Liver (tissue), 8 donors: ENCODE measurements at regions not wholly inside any gene's neighbourhood (a gene's known extent, or its start where the extent isn't known, plus 50 kb on each side); places are given as distances from the start of the nearest gene placed in this dataset.

Experiments
- DNase-seq: peaks from one replicate; pipeline ENCODE4 v3.0.0-alpha.2; 2017; ENCODE audit warnings: low spot score
- H3K27ac ChIP-seq, 2 donors: one replicate each; pipeline ENCODE4 v1.7.0; 2013; ENCODE audit warnings: inconsistent platforms in 2 of 2, low read length in 2 of 2, control low read depth in 1 of 2, low read depth in 1 of 2, mild to moderate bottlenecking in 1 of 2
- H3K27me3 ChIP-seq, 4 donors: one replicate each; pipeline versions ENCODE4 v1.6.1 to v1.7.0; 2013; ENCODE audit warnings: low read length in 3 of 4, inconsistent platforms in 1 of 4, mild to moderate bottlenecking in 1 of 4, moderate library complexity in 1 of 4; ENCODE audit not compliant: control insufficient read depth in 4 of 4, insufficient read depth in 4 of 4
- H3K36me3 ChIP-seq, 4 donors: one replicate each; pipeline versions ENCODE4 v1.6.1 to v1.7.0; 2013; ENCODE audit warnings: low read length in 3 of 4, mild to moderate bottlenecking in 3 of 4, low read depth in 1 of 4, moderate library complexity in 1 of 4; ENCODE audit not compliant: control insufficient read depth in 4 of 4, insufficient read depth in 3 of 4
- H3K4me1 ChIP-seq, 4 donors: one replicate each; pipeline versions ENCODE4 v1.6.1 to v1.7.0; 2013; ENCODE audit warnings: low read length in 3 of 4, mild to moderate bottlenecking in 3 of 4, moderate library complexity in 1 of 4; ENCODE audit not compliant: control insufficient read depth in 4 of 4, insufficient read depth in 4 of 4
- H3K4me3 ChIP-seq, 3 donors: one replicate each; pipeline versions ENCODE4 v1.6.1 to v1.7.0; 2013; ENCODE audit warnings: low read length in 3 of 3, control low read depth in 1 of 3, low read depth in 1 of 3, mild to moderate bottlenecking in 1 of 3
- H3K9ac ChIP-seq, 2 donors: one replicate each; pipeline ENCODE4 v1.7.0; 2013; ENCODE audit warnings: low read length in 2 of 2, mild to moderate bottlenecking in 2 of 2, moderate library complexity in 2 of 2, control low read depth in 1 of 2, low read depth in 1 of 2
- H3K9me3 ChIP-seq, 4 donors: one replicate each; pipeline versions ENCODE4 v1.6.1 to v1.7.0; 2013; ENCODE audit warnings: low read length in 3 of 4; ENCODE audit not compliant: control insufficient read depth in 4 of 4
- ATF3 ChIP-seq: IDR thresholded peaks from 2 replicates; pipeline ENCODE4 v1.6.1; 2016; ENCODE audit warnings: antibody characterized with exemption
- CTCF ChIP-seq: fragments of 150-350 bp; IDR thresholded peaks from 2 replicates; pipeline ENCODE4 v1.5.1; 2017; ENCODE audit warnings: improper control_type of control experiment, low read depth, low read length; ENCODE audit not compliant: missing input control
- EGR1 ChIP-seq, 2 donors: IDR thresholded peaks; 2 replicates each; pipeline ENCODE4 v1.6.1; 2016 to 2018; ENCODE audit warnings: antibody characterized with exemption in 2 of 2, low read depth in 2 of 2
- FOXA1 ChIP-seq: IDR thresholded peaks from 2 replicates; pipeline ENCODE4 v1.6.1; 2016; ENCODE audit warnings: antibody characterized with exemption
- FOXA2 ChIP-seq: IDR thresholded peaks from 2 replicates; pipeline ENCODE4 v1.6.1; 2016; ENCODE audit warnings: antibody characterized with exemption
- GABPA ChIP-seq, 2 donors: IDR thresholded peaks in 1 of 2; conservative IDR thresholded peaks in 1 of 2; 2 replicates each; pipeline ENCODE4 v1.6.1; 2016; ENCODE audit warnings: antibody characterized with exemption in 2 of 2, mild to moderate bottlenecking in 1 of 2, moderate library complexity in 1 of 2
- HNF4A ChIP-seq, 2 donors: conservative IDR thresholded peaks; 2 replicates each; pipeline ENCODE4 v1.6.1; 2016; ENCODE audit warnings: antibody characterized with exemption in 2 of 2, mild to moderate bottlenecking in 2 of 2
- HNF4G ChIP-seq: IDR thresholded peaks from 2 replicates; pipeline ENCODE4 v1.6.1; 2016; ENCODE audit warnings: antibody characterized with exemption
- JUND ChIP-seq, 2 donors: IDR thresholded peaks; 2 replicates each; pipeline ENCODE4 v1.6.1; 2016; ENCODE audit warnings: antibody characterized with exemption in 2 of 2
- NR2F2 ChIP-seq: IDR thresholded peaks from 2 replicates; pipeline ENCODE4 v1.6.1; 2016; ENCODE audit warnings: antibody characterized with exemption
- RAD21 ChIP-seq, 2 donors: IDR thresholded peaks; 2 replicates each; pipeline ENCODE4 v1.6.1; 2016; ENCODE audit warnings: antibody characterized with exemption in 2 of 2, mild to moderate bottlenecking in 2 of 2
- REST ChIP-seq: IDR thresholded peaks from 2 replicates; pipeline ENCODE4 v1.6.1; 2016; ENCODE audit warnings: antibody characterized with exemption, mild to moderate bottlenecking
- RXRA ChIP-seq, 2 donors: IDR thresholded peaks; 2 replicates each; pipeline ENCODE4 v1.6.1; 2017 to 2018; ENCODE audit warnings: antibody characterized with exemption in 2 of 2, mild to moderate bottlenecking in 1 of 2
- SP1 ChIP-seq: IDR thresholded peaks from 2 replicates; pipeline ENCODE4 v1.6.1; 2018; ENCODE audit warnings: antibody characterized with exemption, mild to moderate bottlenecking
- TAF1 ChIP-seq: conservative IDR thresholded peaks from 2 replicates; pipeline ENCODE4 v1.6.1; 2016; ENCODE audit warnings: antibody characterized with exemption, mild to moderate bottlenecking
- YY1 ChIP-seq: IDR thresholded peaks from 2 replicates; pipeline ENCODE4 v1.6.1; 2016; ENCODE audit warnings: antibody characterized with exemption, mild to moderate bottlenecking
- WGBS: extraction: QIAGEN DNeasy Blood & Tissue Kit; methylation state at CpG from one replicate; pipeline ENCODE4 v1.1.7; 2013; 5-methylcytosine and 5-hydroxymethylcytosine counted together
- TF ChIP-seq, protein P1 (sequence below): IDR thresholded peaks from 2 replicates; pipeline ENCODE4 v1.6.1; 2016; ENCODE audit warnings: antibody characterized with exemption
- TF ChIP-seq, protein P2 (sequence below): IDR thresholded peaks from 2 replicates; pipeline ENCODE4 v1.6.1; 2016; ENCODE audit warnings: antibody characterized with exemption
- donor health status: healthy.
- donor health status: healthy.
- donor health status: healthy.
- donor health status: healthy.
- donor health status: healthy.

DNA sequence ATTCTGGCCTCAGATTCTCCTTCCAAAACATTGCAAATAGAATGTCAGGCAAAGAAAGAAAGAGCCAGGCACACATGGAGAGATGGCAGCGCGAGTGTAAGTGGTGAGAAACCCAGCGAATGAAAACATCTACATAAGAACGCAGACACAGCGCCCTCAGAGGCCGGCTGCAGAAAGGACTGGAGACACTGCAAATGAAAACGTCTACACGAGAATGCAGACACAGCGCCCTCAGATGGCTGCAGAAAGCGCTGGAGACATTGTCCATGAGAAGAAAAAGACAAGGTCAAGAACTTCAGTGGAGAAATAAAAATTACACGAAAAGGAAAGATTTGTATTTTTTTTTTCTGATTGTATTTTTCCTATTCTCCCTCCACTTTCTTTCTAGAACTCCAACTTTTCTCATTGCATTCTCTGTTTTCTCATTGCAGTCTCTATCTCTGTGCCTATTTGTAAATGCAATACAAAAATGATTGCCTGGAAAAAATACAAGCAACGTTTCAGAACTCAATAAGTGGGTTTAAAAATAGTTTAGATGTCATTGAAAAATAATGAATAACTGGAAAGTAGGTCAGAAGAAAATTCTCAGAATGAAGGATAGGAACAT, 117.9 kb upstream of the LPCAT1 start:
- Histone ChIP-seq H3K9me3 (no peaks in the 10 kb centered on the region), H3K4me3 (no peak overlapping the region), H3K36me3 (no peaks in the 10 kb centered on the region), H3K27ac (no peak overlapping the region), H3K9ac (no peak overlapping the region), H3K4me1 (peaks cover 0 to 8% (median 1%) of the 10 kb centered on the region in 4 donors), H3K27me3 (peaks cover 0 to 4% (median 2%) of the 10 kb centered on the region in 4 donors)
- DNase-seq: peak; percentile 58
- 3% methylated on average over 12 of the region's 12 CpGs for WGBS
- TF ChIP-seq HNF4A (conservative IDR thresholded peaks at IDR 0.05): peak in 1 of 2 donors; percentile 40
- TF ChIP-seq JUND (IDR thresholded peaks at IDR 0.05): peak in 1 of 2 donors; percentile 35
- TF ChIP-seq YY1: peak; percentile 16
- no peak for TF ChIP-seq SP1
- TF ChIP-seq, protein P1, sequence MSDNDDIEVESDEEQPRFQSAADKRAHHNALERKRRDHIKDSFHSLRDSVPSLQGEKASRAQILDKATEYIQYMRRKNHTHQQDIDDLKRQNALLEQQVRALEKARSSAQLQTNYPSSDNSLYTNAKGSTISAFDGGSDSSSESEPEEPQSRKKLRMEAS: no peak
- no peak for TF ChIP-seq ATF3
- peak; percentile 85 to 90 for TF ChIP-seq RAD21 (IDR thresholded peaks at IDR 0.05)
- TF ChIP-seq TAF1: no peak
- TF ChIP-seq GABPA (IDR thresholded peaks at IDR 0.05 in 1 of 2, conservative IDR thresholded peaks at IDR 0.05 in 1 of 2): no peak
- TF ChIP-seq, protein P2, sequence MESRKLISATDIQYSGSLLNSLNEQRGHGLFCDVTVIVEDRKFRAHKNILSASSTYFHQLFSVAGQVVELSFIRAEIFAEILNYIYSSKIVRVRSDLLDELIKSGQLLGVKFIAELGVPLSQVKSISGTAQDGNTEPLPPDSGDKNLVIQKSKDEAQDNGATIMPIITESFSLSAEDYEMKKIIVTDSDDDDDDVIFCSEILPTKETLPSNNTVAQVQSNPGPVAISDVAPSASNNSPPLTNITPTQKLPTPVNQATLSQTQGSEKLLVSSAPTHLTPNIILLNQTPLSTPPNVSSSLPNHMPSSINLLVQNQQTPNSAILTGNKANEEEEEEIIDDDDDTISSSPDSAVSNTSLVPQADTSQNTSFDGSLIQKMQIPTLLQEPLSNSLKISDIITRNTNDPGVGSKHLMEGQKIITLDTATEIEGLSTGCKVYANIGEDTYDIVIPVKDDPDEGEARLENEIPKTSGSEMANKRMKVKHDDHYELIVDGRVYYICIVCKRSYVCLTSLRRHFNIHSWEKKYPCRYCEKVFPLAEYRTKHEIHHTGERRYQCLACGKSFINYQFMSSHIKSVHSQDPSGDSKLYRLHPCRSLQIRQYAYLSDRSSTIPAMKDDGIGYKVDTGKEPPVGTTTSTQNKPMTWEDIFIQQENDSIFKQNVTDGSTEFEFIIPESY: no peak
- TF ChIP-seq CTCF: peak; percentile 83
- peak; percentile 20 to 27 for TF ChIP-seq RXRA (IDR thresholded peaks at IDR 0.05)

GRCh38 chr5:1641041-1641440, 117.3 kb upstream of the LPCAT1 start:
- no peak for DNase-seq

More at GRCh38 chr5:1641041-1641440, 117.3 kb upstream of the LPCAT1 start:
- WGBS: 82% methylated on average over 16 of the region's 16 CpGs
- Histone ChIP-seq H3K36me3 (no peaks in the 10 kb centered on the region), H3K27ac (no peak overlapping the region), H3K9me3 (no peaks in the 10 kb centered on the region), H3K27me3 (peaks cover 0 to 4% (median 2%) of the 10 kb centered on the region in 4 donors), H3K9ac (no peak overlapping the region), H3K4me3 (no peak overlapping the region), H3K4me1 (peaks cover 0 to 8% (median 1%) of the 10 kb centered on the region in 4 donors)
- TF ChIP-seq SP1: no peak
- no peak for TF ChIP-seq GABPA (IDR thresholded peaks at IDR 0.05 in 1 of 2, conservative IDR thresholded peaks at IDR 0.05 in 1 of 2)
- no peak for TF ChIP-seq CTCF
- TF ChIP-seq NR2F2: no peak
- no peak for TF ChIP-seq HNF4G
- TF ChIP-seq RAD21 (IDR thresholded peaks at IDR 0.05): no peak
- no peak for TF ChIP-seq HNF4A (conservative IDR thresholded peaks at IDR 0.05)
- TF ChIP-seq, protein P1: no peak
- no peak for TF ChIP-seq FOXA2
- no peak for TF ChIP-seq YY1
- TF ChIP-seq FOXA1: no peak
- TF ChIP-seq ATF3: no peak
- TF ChIP-seq RXRA (IDR thresholded peaks at IDR 0.05): no peak
- no peak for TF ChIP-seq JUND (IDR thresholded peaks at IDR 0.05)
- TF ChIP-seq EGR1 (IDR thresholded peaks at IDR 0.05; ENCODE audit: low read depth in 2 of 2): no peak
- no peak for TF ChIP-seq REST
